HUDEP-2 (cell line): ENCODE measurements at regions not wholly inside any gene's neighbourhood (a gene's known extent, or its start where the extent isn't known, plus 50 kb on each side); places are given as distances from the start of the nearest gene placed in this dataset.
"Not testable (repeated sequence)": the region's sequence is repeated elsewhere in the genome, so short reads cannot be mapped to it uniquely, and the experiment has no call there.

ENCODE experiments used
- DNase-seq, 76 experiments: peaks; one replicate each; lab custom pipeline; 2025; ENCODE audit not compliant: unreplicated experiment in 76 of 76; lab: John Stamatoyannopoulos, UW

DNA sequence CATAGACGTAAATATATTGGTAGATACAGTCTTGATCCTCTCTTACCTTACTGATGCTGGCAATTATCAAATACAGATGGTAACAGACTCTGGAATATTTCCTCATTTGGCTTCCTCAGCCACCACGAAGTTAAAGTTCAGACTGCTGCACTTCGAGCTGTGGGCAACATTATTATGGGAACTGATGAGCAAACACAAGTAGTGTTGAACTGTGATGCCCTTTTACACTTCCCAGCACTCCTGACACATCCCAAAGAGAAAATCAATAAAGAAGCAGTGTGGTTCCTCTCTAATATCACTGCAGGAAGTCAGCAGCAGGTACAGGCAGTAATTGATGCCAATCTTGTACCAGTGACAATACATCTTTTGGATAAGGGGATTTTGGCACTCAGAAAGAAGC is 162.7 kb upstream of the NT5E start:
- DNase-seq, result no peak

GRCh38 chr6:85286507-85286906 is 163.4 kb upstream of the NT5E start:
- not testable (repeated sequence) for DNase-seq

DNA sequence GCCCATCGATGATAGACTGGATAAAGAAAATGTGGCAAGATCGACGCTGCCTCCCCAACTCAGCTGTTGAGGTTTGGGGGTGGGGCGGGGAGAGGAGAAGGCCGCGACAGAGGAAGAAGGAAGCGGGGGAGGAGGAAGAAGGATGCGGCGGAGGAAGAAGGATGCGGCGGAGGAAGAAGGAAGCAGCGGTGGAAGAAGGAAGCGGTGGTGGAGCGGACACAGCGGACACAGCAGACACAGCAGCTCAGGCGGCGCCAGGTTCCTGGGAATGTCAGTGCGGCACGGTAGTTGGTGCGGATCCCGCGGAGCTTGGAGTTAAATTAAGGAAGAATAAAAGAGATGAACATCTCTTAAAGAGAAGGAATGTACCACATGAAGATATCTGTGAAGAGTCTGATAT is 163.9 kb upstream of the NT5E start:
- DNase-seq, result no peak

- DNase-seq, result no peak
These were observed 164.8 kb upstream of the NT5E start for GRCh38 chr6:85285114-85285513.

DNA sequence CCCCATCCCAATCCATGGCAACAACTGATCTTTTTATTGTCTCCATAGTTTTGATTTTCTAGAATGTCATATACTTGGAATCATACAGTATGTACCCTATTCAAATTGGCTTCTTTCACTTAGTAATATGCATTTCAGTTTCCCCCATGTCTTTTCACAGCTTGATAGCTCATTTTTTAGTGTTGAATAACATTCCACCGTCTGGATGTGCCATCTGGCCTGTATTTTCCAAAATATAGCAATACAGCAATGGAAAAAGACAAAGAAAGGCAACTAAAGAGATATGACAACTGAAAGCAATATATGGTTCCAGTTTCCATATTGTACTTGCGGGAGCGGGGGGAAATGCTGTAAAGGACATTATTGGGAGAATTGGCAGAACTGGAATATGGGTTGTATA is 166.4 kb upstream of the NT5E start:
- DNase-seq, result no peak

- DNase-seq, result no peak
These were observed 171.3 kb upstream of the NT5E start for GRCh38 chr6:85278466-85279035.

GRCh38 chr6:85276026-85276425 is 173.9 kb upstream of the NT5E start:
- not testable (repeated sequence) for DNase-seq

- DNase-seq, result no peak
These were observed 174.4 kb upstream of the NT5E start for GRCh38 chr6:85275338-85275985.

DNA sequence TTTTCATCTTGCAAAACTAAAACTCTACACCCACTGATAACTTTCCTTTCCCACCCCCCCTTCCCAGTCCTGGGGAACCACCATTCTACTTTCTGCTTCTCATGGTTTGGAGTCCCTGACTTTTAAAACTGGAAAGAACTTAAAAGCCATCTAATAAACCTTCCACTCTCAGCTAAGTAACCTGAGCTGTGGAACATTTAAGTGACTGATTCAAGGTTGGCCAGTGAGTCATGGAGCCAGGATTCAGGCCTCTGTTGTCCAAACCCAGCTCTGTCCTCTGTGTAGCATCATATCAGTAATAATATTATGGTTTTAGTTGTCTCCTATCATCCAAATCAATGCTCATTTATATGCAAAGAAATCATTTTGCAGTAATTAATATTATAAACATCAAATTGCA is 176.0 kb upstream of the NT5E start:
- DNase-seq, result no peak

- DNase-seq, result no peak
These were observed 176.8 kb upstream of the NT5E start for GRCh38 chr6:85273046-85273445.

GRCh38 chr6:85272592-85272991 is 177.3 kb upstream of the NT5E start:
- no peak for DNase-seq

- no peak for DNase-seq
These were observed 187.3 kb upstream of the NT5E start for GRCh38 chr6:85262621-85263020.

DNA sequence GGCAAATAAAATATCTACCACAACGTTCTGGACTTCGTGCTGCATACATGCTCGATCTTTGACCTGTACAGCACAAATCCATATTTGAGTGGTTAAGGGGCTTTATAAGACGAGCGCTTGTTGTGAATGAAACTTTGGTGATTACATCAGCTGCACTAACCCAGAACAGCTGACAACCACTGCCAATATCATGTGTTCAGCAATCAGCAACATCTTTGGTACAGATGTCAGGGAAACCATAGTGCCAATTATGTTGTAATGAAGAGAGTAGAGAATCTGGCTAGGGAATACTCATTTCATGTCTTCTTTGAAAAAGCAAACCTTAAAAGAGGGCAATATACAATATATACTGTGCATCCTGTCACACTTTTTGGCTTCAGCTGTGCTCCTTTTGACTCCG is 188.6 kb upstream of the NT5E start:
- no peak for DNase-seq

DNA sequence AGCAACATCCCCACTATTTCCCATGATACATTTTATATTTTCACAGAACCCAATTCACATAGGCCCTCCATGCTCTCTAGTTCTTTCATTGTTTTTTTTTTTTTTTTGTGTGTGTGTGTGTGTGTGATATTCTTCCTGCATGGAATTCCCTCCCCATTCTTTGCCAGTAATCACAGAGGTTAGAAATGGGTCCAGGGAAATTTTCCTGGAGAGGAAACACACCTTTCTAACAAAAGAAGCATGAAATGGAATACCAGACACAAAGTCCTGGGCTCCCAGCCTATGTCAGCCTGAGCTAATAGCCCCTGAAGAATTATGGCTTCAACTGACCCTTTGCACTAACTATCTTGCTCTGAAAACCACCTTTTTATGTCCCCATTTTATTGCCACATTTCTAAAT is 194.2 kb upstream of the NT5E start:
- no peak for DNase-seq

- no peak for DNase-seq
These were observed 197.3 kb upstream of the NT5E start for GRCh38 chr6:85252552-85252951.

- no peak for DNase-seq
These were observed 197.8 kb upstream of the NT5E start for GRCh38 chr6:85252085-85252484.

DNA sequence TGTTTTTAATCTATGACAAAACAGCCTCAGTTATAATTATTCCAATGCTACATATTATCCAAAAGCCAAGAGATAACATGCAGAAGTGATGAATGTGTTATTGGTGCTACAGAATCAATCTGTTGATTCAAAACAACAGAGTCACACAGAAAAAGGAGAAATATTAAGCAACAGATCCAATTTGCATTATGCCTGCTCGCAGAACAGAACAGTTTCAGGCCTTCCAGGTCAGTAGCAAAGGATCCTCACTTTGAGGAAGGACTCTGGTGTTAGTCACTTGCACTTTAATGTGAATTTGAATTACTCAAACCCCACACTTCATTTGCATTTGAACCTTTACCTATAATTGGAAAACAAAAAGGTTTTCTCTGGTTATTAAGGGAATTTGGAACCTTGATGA is 198.6 kb upstream of the NT5E start:
- DNase-seq, result no peak

DNA sequence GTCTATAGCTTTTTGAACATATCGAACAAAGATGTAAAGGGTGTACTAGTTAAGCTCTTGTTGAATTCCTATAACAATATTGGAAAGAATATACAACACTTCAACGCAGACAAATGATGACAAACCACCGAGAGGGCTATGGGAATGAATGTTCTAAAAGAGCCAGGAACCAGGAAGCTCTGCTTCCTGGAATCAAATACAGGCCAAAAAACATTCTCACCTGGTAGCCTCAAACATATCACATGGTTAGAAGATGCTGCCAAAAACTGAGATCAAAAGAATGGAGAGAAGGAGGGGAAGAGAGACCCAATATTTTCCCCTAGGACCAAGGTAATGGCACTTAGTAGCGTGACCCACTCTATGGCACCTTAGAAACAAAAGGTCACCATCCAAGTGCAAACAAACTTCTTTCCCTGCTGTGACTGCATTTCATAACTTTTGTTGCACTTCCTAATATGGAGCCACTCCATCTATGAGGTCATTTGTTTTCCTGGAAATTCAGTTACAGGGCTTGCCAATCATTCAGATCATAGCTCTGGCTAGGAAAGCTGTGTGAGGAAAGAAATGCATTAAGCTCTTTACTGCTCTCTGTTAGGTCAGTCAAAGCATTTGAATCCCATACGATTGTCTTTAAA is 199.2 kb upstream of the NT5E start:
- DNase-seq, result no peak

DNA sequence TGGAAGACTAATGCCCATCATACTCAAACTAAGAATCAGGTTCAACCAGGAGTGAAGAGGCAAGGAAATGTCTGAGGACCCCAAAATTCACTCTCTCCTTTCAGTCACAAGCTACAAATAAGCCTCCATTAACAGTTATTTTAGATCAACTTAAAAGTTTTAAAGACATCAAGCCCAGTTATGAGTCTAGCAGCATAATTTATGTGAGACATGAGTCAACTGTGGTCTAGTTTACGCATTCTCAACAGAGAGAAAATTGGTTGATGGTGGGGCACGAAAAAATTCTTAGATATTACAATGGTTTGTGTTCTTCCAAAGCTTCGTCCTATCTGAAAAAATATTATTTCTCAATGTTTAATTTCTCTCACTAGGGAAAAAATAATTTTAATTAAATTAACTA is 204.9 kb upstream of the NT5E start:
- DNase-seq, result no peak

- DNase-seq, result no peak
These were observed 208.3 kb upstream of the NT5E start for GRCh38 chr6:85241498-85242052.

DNA sequence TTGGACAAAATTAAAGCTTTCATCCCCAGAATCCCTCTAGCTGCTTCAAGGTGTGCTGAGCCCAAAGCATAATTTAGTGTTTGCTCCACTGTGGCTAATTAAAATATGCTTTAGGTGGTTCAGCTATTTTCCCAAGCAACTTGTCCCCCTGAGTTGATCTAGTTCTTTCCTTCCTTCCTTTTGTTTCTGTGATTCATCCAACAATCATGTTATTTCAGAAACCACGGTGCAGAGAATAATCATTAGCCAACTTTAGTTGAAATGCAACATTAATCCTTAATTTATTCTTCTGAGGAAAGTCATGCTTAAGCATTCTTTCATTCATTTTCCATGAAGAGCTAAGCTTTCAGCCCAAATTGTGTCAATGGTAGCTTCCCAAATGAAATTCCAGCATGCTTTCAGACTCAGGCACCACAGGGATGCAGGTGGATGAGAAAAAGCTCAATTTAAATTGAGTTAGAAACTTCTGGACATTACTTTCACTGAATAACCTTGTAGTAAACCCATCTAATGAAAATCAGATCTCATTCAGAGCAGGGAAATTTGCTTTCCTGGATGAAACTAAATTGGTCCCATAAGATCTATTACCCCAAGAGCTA is 209.0 kb upstream of the NT5E start:
- no peak for DNase-seq

- DNase-seq, result no peak
These were observed 212.4 kb upstream of the NT5E start for GRCh38 chr6:85237478-85237877.
